Pons (tissue), 1 donor: ENCODE measurements at regions not wholly inside any gene's neighbourhood (a gene's known extent, or its start where the extent isn't known, plus 50 kb on each side); places are given as distances from the start of the nearest gene placed in this dataset.
"Not testable (repeated sequence)": the region's sequence is repeated elsewhere in the genome, so short reads cannot be mapped to it uniquely, and the experiment has no call there.

Experiments used
- DNase-seq: peaks from one replicate; pipeline ENCODE4 v3.0.0-alpha.2; 2016; ENCODE audit warnings: low spot score

DNA sequence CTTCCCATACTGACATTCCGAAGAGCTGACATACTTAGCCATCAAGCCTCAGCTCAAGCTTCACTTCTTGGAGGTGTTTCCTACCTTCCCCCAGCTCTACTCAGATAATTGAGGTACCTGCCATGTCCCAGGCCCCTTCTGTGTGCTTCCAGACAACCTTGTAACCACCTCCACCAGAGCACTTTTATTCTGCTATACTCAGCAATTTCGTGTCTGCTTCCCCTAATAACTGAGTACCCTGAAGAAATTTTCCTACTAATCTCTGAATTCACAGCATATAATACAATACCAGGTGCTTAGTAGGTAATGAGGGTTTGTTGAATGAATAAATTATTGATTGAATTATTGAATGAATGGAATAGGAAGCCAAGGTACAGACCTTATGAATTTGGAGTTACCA is 605.5 kb downstream of the MID1IP1 start:
- no peak for DNase-seq

DNA sequence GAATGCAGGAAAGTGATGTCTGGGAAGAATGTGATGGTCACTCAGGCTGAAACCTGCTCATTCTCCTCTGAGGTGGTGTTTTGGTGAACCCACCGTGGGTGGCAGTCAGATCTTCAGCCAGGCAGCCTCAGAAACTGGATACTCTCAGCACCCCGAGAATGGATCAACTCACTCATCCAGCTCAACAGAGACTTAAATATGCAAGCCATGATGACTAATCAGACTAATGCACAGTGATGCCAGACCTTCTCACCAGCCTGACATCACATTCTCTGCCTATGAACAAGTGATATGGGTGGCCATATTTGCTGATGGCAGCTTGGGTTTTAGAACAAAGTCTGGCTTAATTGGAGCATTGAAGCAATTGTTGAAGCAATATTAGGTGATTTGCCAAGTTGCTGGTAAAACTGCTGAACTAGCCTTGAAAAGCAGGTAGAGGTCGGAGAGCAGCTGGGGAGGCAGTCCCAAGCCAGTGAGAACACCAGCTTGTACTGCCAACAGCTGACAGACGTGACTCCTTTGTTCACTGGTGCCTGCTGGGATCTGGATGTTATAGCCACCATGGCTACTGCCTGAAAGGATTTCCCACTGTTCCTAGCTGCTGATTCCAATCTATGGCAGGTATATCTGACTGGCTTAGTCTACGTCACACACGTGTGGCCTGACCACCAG is 608.1 kb downstream of the MID1IP1 start:
- no peak for DNase-seq

DNA sequence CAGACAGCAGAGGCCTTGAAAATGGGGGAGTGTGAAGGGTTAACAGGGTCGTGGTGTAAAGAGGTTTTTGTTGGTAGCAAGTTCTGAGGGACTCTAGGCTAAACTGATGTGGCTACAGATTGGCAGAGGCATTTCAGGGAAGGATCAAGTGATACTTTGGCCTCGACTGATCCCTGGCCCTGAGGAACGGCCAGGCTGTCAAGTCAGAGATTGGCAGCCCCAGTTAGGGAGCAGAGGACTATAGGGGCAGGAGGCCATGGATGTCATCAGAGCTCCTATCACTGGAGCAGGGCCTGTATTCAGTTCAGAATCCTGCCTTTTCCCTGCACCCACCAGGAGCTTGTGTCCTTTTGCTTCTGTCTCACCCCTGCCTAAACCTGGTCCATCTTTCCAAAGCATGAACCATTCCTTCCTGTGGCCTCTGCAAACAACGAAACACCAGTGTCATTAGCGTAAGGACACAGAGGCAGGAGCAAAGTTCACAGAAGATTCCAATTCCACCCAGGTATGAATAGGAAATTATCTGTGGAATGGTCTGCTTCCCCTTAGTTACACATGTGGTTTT is 613.1 kb downstream of the MID1IP1 start:
- no peak for DNase-seq

DNA sequence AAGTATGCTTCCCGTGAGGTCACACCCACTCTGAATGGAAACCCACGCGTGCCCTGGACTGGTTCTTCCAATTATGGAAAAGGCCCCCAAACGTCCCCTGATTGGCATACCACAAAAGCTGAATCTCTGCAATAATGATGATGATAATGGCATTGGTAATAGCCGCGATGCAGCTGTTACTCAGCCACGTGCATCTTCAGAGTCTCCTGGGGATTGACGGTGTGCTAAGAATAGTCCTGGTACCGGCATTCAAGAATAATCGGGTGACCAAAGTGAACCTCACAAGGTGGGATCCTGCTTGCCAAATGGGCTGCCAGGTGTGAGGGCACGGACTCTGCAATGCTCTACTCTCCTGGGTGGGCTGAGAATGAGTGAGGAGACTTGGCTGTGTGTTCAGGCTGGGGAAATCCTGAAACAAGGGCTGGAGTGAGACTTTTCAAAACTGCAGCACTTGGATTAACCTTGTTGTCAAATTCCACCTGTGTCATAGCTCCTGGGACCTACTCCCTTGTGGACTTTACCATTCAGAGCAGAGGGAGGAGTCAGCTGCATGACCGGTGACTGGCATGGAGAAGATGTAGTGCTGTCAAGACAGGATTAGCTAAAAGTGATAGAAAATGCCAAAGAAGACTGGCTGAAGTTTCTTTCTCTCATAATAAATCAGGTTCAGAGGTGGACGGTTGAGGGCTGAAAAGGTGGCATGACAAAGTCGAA is 615.4 kb downstream of the MID1IP1 start:
- DNase-seq, result no peak

DNA sequence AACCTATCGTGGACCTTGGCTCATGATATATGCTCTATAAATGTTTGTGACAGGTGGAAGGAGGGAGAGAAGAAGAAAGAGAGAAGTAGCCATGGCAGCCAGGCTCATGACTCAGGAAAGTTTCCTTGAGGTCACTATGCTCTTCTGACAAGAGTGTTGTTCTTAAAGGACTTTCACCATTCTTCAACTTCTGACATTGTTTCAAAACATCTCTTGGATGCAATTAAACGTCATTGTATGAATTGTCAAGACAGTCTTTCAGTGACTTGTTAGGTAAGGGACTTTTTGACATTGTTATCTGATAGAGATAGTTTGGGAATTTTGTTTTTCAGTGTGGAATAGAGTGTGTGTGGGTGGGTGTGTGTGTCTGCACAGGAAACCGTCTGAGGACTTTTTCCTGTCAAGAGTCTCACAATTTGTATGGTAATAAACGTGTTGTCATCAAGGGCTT is 617.0 kb downstream of the MID1IP1 start:
- no peak for DNase-seq

DNA sequence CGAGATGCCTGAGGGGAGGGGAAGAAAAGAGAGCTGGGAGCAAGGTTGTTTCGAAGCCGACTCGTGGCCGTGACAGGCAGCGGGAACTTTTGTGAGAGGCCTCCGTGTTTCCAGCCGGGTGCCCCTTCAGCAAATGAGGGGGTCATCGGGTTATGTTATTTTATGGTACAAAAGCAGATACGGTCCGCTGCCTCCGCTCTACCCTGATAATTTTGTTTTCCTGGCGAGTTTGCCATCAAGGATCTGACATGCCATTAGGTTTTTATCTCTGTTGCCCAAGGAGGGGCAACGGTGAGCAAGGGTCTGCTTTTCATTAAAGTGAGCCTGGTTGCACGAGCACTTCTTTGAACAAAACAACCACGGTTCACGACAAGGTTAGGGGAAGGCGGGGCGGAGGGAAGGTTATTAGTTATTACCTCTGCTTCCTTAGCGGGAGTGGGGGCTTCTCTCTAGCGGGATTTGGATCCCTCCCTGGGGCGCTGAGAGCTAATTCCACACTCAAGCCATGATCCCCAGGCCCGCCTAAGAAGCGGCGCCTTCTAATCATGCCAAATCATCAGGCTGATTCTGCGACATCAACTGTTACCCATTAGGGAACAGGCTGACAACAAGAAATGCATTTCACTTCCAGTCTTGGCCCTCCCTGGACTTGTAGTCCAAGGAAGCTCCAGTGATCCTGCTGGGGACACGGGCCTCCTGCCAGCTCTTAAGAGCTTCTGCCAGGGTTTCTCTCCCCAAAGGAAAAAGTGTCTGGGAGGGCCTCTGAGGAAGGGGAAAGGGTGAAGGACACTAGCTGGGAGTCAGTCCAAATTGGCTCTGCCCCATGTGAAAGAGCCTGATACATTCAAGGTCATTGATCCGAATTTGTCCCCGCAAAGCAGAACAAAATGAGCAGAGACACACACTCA is 617.7 kb downstream of the MID1IP1 start:
- peak; percentile 8 for DNase-seq

DNA sequence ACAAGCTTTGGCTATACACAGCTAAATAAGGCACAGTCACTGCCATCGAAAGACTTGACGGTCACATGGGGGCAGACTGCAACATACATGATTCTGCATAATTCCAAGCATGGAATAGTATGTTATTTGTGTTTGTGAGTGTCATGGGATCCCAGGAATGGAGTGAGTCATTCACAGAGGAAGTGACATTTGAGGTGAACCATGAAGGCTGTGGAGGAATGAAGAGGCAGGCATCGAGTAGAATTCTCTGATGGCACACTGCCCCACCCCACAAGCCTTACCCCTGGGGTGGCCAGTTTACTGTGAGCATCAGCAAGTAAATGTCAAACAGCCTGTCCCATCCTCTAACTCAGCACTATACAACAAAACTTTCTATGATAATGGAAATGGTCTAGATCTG is 619.7 kb downstream of the MID1IP1 start:
- no peak for DNase-seq

DNA sequence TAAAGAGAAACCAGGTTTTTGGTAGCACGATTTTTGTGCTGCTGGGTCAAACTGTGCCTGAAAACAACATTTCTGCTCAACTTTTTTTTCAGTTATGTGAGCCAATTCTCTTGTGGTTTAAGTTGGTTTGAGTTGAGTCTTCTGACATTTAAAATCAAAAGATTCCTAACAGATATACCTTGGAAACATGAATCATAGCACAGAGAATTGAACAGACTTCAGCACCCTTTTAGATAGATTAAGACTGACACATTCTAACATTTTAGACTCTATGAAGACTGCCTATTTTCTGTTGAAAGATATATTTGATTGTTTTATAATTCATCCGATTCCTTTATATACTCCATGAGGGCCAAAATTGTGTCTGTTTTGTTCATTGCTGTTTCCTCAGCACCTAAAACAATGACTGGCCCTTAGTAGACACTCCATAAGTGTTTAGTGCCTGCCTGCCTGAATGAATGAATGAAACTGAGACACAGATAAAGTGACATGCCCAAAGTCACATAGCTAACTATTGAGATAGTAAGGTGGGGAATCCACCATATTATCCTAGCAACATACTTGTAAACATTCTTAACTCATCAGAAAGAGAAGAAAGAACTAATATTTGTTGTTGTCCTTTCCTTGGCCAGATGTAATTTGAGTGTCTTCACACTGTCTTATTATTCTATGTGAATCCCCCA is 624.0 kb downstream of the MID1IP1 start:
- no peak for DNase-seq

DNA sequence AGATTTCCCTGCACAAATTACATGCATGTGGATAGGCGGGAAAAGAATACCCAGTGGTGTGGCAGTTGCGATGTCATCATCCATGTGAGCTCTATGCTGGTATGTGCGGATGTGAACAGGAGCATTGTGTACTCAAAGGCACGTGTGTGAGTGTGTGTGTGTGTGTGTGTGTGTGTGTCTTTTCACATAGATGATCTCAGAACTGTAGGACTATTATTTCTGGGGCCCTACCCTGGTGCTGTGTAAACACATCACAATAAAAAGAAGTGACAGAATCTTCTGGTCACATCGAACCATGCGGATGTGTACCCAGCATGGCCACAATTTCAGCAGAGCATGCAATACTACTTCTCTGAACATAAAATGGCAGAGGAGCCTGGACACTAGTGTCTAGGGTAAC is 624.8 kb downstream of the MID1IP1 start:
- DNase-seq, result no peak

DNA sequence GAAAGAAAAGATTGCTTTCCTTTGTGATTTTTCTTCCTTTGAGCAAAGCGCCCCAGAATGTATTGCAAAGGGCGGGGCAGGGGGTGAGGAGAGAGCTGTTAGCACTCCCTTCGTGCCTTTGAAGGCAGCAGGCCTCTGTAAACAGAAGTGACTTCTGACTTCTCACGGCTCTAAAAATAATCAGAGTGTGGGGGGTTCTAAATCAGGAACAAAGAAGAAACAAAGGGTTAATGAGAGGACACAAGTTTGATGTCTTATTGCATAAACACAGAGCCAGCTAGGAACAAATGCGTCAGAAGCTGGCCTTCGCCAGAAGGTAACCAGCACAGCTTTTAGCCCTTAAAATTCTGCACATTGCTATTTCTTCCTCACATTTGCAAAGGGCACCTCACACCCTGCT is 626.2 kb downstream of the MID1IP1 start:
- no peak for DNase-seq

DNA sequence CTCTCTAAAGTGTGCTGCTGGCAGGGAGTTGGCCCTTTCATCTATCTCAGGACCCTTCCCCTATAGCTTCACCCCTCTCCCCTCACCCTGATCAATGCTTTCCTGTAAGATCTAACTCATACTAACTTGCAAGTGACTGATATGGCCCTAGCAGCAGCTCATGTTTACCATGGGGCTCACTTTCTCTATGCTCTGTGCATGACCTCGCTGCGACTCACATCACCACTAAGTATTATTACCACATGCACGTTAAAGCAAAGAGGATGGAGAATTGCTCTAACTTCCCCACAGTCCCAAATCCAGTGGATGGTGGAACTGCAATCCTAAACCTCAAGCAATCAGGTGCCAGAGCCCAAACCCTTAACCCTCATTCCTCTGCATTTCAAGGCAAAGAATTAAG is 626.6 kb downstream of the MID1IP1 start:
- no peak for DNase-seq

DNA sequence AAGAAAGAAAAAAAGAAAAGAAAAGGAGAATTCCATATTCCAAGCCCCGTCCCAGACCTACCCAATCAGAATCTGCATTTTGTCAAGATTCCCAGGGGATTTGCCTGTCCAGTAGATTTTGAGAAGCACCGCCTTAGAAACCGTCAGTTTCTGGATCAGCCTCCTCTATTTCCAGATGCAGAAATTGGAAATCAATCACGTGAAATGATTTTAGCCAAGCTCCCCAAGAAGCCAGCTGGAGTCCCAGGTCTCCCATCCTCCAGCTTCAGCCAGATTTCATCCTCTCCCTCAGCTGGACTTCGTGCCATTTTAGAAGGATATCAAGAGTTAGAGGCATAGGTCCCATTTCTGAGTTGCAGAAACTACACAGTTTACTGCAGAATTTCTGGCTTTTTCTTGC is 629.3 kb downstream of the MID1IP1 start:
- no peak for DNase-seq

DNA sequence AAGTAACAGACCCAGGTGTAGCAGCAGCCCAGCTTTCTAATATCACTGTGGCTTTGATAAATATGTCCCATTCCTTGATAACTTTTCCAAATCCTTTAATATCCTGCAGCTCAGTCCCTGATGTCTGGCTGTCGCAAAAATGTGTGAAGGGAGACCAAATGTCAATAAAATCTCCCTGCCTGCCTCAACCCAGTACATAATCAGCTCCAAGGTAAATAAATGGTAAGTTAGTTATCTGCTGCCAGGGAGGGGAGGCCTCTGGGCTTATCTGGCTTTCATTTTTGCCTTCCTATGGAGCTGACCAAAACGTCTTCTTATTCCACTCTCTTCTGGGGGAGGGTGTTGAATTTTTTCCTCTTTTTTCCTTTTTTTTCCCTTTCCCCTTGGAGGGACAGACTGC is 630.6 kb downstream of the MID1IP1 start:
- DNase-seq, result no peak

DNA sequence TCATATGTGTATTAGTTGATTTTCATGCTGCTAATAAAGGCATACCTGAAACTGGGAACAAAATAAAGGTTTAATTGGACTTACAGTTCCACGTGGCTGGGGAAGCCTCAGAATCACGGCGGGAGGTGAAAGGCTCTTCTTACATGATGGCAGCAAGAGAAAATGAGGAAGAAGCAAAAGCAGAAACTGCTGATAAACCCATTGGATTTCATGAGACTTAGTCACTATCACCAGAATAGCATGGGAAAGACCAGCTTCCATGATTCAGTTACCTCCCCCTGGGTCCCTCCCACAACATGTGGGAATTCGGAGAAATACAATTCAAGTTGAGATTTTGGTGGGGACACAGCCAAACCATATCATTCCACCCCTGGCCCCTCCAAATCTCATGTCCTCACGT is 633.4 kb downstream of the MID1IP1 start:
- DNase-seq, result not testable (repeated sequence)

DNA sequence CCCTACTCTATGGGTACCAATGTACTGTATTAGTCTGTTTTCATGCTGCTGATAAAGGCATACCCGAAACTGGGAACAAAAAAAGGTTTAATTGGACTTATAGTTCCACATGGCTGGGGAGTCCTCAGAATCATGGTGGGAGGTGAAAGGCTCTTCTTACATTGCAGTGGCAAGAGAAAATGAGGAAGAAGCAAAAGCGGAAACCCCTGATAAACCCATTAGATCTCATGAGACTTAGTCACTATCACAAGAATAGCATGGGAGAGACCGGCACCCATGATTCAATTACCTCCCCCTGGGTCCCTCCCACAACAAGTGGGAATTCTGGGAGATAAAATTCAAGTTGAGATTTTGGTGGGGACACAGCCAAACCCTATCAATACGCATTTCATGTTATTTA is 635.3 kb downstream of the MID1IP1 start:
- not testable (repeated sequence) for DNase-seq

DNA sequence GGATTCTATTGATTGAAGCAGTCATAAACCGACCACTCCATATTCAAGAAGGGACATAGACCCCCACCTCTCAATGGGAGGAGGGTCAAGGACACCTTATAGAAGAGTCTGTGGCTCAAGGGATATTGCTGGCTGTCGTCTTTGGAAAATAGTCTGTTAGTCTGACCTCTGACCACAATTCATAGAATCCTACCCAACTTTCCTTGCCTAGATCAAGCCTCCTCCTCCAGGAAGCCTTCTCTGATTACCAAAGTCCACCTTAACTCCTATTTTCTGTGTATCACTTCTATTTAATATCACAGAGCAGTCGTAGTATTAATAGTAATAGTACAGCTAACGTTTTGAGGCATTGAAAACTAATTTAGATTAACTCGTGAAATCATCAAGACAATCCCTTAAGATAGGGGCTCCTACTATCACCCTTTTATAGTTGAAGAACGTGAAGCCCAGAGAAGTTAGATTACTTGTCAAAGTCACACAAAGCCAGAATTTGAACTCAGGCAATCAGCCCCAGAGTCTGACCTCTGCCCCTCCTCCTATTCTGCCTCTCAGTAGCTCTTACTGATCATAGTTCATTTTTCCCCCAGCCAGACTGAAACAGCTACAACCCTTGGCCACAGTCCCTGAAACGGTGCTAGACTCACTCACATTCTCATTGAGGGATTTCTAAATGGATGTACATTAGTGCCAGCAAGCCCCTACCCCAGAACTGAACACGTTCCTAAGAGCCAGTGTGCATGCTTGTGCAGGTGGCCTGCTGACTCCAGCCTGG is 636.6 kb downstream of the MID1IP1 start:
- DNase-seq, result no peak

DNA sequence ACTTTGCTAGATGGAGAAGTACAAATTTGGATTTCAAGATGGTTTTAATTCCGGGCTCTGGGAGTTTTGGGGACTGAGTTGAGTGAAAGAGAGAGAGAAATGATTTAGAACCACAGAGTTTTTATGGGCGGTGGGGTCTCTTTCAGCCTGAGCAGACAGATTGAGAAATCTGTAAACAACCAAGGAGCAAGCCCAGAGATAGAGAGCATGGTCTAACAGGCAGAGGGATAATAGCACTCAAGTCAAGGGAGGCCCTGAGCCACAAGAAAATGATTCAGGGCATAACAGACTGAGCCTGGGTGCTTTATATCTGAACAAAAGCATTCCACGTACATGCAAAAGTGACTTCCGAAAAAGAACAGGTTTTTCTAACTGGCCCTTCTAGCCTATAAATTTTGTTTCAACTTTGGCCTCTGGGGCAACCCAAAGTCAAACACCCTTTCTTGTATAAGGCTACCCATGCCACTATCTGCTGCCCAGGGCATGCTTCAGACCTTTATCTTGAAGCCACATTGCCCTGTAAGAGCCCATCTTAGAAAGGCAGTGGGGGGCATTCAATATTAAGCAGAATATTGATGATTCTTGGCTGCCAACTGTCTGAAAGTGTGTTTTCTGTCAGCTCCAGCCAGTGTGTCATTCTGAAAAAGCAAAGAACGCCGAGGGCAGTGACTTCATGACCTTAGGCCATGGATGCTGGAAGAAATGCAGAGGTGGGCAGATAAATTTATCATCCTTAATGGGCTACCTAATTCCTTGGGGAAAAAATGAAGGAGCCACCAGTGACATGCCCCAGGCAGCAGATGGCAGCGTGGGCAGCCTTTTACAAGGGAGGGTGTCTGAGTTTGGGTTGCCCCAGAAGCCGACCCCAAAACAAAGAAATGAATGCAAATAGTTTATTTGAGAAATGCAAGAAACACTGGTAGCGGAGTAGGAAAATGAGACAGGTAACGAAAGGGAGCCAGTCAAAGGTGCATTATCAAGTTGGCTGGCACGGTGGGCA is 637.6 kb downstream of the MID1IP1 start:
- no peak for DNase-seq

DNA sequence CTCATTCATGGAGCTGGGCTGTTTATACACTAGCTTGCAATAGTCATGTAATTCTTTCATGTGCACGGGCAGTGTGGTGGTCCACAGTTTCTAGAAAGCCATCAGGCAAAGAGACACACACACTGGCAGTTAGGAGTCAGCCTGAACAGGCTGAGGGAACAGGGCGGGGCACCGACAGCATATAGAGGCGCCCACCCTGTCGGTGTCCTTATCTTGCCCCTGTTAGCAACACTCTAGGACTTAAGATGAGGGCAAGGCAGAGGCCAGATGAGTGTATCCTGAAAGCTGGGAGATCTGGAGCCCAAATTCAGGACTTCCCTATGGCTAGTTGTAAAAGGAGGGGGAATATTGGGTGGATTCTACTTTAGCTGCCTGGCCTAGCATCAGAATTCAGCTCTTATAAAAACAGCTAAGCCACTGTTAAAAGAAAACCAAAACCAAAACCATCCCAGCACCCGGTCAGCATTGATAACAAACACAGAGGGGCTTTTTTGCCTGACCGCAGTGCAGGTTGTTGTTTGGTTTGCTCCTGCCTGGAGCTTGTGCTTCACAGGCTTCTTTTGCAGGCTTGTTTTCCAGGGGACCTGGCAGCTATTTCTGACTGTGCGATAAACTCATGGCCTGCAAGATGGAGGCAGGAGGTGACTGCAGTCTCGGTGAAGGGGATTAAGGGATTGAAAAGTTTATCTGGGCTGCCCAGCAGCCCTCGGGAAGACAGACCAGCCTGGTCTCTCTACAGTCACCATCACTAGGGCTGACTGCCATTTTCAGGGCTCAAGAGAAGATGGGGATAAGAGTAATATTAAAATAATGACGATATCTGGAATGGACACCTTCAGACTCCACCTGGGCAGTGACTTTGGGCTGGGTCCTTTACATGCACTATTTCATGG is 638.9 kb downstream of the MID1IP1 start:
- no peak for DNase-seq

DNA sequence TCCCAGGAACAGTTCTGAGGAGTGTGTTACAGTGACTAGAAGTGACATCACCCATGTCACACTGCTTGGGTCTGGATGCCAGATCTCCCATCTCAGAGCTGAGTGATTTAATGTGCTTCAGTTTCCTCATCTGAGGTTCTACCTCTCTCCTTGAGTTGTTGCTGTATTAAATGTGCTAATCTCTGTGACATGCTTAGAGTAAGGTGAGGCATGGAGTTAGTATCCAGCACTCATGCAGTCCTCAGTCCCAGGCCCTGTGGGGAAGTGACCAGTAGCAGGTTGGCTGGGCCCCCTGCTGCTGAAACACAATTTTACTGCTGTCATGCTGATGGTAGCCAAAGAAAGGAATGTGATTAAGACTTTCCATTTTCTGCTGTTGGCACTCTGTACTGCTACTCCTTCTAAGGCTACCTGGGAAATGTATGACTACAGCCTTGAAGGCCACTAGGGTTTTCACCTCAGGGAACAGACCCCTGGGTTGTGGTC is 639.6 kb downstream of the MID1IP1 start:
- no peak for DNase-seq
